GM18909 (cell line): ENCODE measurements at regions not wholly inside any gene's neighbourhood (a gene's known extent, or its start where the extent isn't known, plus 50 kb on each side); places are given as distances from the start of the nearest gene placed in this dataset.

Source experiments
- ATAC-seq: cut with Tn5 transposase; IDR thresholded peaks from one replicate; pipeline ENCODE4 v1.9.1; 2021; ENCODE audit warnings: mild to moderate bottlenecking; ENCODE audit not compliant: unreplicated experiment, poor library complexity

DNA sequence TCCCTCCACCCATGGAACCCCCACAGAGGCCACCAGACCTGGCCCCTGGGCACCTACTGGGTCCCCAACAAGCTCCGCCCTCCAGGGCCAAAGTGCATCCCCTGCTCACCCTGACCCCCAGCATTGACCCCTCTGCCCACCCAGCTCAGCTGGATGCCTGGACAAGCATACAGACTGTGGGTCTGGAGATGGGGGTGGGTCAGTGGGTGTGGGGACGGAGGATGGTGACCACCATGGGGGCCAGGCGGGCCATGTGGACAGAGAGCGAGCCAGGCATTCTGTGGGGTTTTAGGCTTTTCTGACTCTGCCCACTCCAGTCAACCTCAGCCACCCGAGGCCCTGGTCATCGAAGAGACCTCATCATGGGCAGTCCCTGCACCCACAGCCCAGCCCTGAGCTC lies 183.7 kb downstream of the BRD1 start:
- no peak for ATAC-seq

DNA sequence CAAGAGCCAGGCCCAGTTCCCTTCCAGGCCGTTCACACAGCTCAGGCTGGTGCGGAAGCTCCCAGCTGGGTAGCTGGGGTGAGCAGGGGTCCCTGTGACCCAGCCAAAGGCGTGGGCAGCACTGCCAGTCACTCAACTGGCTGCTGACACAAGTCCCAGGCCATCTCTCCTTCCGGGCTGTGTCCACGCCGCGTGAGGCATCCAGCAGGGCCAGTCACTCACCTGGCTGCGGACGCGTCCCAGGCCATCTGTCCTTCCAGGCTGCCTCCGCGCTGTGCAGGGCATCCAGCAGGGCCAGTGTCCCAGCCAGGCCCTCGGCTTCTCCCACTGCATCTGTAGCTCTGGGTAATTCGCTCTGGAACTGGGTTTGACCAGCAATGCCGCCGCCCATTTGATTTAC lies 184.2 kb downstream of the BRD1 start:
- no peak for ATAC-seq

DNA sequence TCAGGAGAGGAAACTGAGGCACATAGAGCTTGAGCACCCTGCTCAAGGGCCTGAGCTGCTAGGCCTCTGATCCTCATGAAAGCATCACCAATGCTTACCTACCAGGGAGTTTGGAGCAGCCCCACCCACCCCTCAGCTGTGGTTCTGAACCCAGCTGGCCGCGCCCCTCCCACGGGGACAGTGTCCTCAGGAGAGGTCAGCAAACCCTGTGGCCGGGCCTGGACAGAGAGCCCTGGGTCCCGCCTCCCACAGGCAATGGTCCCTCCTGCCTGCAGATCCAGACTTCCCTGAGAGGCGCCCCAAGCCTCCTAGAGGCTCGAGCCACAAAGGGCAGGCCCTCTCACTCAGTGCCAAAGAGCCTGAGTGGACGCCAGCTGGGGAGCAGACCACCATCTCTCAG lies 184.9 kb downstream of the BRD1 start:
- ATAC-seq, result no peak

DNA sequence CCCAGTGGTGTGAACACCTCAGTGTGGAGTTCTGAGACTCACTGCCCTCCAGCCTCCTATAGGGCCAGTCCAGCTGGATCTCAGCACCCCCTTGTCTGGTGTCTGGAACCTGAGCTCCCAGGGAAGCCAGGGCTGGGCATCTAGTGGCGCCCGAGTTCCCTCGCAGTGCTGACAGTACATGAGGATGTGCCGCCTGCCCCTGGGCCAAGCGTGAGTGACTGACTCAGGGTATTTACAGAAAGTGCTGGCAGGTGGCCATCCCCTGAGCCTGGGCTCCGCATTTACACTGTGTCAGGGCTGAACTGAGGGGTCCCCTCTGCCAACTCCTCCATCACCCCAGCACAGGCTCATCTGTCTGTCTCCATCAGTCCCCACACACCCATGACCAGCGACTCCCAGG lies 185.3 kb downstream of the BRD1 start:
- no peak for ATAC-seq

DNA sequence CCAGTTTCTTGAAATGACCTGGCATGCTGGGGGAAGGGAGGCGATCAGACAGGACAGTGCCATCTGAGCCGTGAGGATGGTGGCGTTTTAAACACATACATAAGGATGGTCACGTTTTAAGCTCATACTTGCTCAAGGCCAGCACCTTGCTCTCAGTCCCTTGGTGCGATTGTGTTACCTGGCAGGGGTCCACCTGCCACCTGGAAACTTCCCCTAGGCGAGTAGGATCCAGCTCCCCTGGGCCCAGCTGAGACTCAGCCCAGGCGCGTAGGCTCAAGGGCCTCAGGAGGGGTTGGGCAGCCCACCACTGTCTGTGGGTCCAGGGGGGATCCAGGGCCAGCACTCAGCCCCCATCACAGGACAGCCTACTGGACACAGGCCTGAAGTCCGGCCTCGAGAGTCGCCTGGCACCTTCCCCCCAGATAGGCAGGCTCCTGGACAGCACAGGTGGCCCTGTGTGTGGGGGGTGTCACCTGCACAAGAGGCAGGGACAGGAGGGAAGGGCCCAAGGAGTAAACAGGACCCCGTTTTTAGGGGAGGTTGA lies 185.8 kb downstream of the BRD1 start:
- no peak for ATAC-seq

DNA sequence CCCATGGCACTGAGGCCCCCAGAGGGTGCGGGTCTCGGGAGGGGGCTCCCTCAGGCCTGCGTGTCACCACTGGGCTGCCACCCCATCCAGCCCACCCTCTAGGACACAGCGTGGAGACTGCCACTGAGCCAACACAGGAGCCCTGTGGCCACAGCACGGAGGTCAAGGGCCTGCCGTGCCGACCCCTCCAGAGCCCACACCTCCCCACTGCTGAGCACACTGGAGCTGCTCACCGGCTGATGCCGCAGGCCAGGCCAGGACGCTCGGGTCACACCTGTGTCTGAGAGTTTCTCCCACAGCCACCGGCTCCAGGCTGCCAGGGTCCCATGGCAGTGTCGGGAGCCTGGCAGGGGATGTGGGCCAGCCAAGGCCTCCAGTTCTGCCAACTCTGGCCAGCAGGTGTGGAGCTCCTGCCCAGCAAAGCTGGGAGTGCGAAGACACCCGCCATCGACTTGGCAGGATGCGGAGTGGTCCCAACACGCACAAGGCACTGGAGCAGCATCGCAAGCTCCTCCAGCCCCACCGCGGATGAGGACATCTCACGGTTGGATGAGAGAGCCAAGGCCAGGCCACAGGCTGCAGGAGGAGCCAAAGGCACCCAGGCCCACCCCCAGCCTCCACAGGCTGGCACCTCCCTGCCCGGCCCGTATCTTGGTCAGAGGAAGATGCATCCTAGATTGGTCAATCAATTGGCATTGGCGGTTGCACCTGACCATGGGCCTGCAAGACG lies 187.1 kb downstream of the BRD1 start:
- no peak for ATAC-seq

DNA sequence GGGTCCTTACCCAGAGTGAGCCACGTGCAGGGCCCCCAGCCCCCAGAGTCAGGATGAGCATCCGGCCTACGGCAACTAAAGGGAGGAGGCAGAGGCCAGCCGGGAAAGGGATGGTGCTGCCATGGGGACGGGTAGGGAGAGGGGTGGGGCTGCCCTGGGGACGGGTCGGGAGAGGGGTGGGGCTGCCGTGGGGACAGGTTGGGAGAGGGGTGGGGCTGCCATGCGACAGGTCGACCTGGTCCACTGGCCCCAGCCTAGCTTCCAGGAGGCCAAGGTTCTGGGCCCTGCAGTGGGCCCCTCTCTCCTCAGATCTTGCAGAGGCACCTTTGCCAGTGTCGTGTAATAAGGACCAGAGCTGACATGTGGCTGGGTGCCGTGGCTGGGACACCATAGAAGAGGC lies 187.7 kb downstream of the BRD1 start:
- no peak for ATAC-seq

DNA sequence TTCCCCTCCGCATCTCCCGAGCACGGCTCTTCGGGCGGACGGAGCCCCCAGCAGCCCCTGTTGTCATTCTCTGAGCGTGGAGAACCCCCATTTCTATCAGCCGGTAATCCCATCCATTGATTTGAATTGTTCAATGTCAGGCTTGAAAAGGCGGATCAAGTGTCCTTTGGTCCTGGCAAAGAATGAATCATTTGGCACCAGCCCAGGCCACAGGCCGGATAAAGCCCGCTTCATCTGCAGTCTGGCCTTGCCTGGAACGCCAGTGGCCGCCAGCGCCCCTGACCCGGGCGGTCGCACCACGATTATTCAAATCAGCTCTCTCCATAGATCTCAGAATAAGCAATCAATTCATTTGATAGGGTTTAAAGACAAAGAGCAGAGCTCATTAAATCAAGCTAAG lies 188.9 kb downstream of the BRD1 start:
- no peak for ATAC-seq

DNA sequence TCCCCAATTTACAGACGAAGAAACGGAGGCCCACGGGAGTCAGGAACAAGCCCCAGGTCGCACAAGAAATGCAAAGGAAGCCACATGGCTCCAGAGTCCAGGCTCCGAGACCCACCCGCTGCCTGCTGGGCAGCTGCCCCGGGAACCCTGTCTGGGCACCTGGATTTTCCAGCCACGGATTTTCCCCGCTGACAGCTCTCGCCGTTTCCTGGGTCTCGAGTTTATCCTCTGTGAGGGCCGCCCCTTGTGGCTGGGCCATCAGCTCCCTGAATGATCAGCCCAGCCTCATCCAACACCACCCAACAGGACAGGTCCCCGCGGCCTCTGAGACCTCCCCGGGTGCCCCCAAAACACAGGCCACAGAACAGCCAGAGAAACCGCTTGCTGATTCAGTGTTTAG lies 189.7 kb downstream of the BRD1 start:
- no peak for ATAC-seq

DNA sequence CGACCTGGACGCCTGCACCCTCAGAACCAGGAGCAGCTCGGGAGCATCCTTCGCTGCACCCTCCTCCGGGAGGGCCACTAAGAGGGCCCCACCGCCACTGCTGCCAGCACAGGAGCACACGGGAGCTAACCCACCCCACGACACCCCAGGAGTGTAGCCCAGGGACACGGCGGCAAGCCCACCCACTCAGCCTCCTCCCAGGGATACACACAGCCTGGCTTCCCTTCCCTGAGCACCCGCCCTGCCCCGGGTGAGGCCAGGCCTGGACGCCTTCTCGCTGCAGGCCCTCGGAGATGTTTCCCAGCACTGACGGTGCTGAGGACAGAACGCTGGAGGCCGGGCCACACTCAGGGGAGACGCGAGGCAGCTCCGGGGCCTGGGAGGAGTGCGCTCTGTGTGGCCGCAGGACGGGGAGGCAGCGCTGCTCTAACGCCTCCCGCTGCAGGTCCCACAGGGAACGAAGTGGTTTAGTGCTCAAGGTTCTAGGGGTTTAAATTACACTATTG lies 190.4 kb downstream of the BRD1 start:
- ATAC-seq, result no peak

DNA sequence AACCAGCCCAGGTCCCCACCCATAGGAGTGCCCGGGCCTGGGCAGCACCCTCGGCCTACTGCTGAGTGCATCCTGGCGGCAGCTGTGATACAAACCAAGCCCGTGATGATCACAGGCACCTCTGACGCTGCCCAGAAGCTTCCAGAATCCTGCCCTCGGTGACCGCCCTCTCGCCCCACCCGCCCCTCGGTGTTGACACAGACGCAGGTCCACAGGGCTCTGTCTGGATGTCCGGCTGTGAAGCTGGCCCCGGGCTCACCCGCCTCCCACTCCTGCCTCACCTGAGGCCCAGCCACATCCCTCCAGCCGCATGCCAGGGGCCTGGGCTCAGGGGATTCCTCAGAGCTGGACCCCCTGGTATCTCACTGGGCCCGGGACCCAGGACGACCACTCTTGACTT lies 191.0 kb downstream of the BRD1 start:
- no peak for ATAC-seq

DNA sequence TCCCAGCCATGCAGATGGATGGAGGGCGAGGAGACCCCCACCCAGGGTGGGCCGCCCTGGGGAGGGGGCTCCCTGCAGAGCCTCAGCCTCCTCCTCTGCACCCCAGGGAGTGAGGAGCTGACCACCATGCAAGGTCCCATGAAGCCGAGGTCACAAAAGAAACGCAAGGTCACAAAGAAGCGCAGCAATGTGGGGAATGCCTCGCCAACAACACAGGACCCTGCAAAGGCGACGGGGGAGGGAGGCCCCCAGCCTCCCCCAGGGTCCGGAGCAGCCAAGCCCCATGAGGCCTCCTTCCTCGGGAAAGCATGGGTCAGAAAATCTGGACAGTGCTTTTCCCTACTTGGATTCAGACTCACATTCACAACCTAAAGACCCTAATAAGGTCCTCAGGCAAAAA lies 191.5 kb downstream of the BRD1 start:
- ATAC-seq, result no peak

DNA sequence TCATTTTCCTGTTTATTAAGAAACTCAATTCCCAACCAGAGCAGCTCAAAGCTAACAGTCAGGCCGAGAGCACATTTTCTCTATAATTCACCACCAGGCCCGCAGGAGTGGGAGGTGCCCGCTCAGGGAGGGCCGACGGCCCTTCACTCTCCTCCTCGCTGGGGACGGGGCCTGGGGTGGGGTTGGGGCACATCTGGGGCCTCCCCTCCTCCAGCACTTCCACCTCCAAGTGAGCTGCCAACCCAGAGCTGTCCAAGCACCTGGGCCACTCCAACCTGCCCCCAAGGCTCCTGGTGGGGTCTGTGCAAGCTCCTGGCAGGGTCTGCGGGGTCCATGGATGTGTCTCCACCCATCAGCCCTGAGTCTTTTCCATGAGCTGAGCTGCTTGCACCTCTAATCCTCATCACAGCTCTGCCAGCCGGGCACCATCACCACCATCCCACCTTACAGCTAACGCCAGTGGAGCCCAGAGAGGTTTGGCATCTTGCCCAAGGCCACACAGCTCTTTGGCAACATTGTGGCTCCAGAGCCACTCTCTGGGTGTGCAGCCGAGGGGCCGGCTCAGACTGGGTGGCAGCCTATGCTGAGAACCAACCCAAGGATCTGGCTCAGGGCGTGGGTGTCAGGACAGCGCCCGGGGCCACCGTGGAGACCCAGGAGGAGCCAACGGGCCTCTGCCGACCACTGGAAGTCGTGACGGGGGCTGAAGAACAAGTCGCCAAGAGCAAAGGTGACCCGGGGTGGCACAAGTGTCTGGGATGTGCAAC lies 193.5 kb downstream of the BRD1 start:
- no peak for ATAC-seq

DNA sequence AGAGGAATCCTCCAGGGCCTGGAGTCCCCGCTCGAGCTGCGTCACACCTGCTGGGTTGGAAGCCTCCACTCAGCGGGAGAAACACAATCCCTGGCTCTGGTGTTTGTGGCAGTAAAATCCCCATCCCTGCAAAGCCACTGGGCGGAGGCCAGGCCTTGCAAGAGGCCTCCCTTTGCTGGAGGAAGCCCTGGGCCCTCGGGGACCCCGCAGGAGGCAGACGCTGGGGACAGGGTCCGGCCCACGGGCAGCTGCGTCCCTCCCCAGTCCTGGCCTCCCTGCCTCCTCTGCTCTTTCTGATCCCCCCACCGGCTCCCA lies 194.7 kb downstream of the BRD1 start:
- no peak for ATAC-seq

DNA sequence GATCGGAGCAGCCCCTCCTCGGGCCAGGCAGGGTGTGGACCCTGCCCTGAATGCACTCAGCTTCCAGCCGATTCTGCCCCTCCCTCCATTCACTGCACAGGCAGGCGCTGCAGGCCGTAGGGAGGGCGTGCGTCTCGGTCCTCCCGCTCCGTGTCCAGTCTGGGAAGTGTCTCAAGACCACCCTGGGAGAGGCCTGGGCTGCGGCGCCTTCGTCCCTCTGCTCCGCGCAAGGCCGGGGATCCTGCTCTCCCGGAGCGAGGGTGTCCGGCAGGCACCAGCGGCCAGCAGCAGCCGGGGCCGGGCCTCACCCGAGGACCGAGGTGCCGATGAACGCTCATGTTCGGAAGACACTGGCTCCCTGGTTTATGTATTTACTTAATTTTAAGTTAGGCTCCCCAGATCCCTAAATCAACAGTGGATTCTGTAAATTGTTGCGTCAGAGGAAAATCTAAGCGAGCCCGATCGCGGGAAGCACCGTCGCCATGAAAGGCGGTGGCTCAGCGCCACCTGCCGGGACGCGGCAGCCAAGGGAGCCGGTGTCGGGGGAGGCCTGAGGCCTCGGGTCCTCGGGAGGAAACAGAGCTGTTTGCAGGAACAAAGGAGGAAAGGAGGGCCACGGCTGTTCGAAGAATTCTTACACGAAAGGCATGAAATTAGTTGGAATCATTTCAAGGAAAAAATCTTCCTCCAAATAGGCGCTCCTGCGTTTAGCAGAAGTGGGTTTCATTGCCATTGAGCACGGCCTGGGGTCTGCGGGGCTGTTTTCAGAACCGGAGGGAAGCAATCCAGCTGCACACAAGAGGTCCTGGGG lies 195.3 kb downstream of the BRD1 start:
- ATAC-seq, result no peak

DNA sequence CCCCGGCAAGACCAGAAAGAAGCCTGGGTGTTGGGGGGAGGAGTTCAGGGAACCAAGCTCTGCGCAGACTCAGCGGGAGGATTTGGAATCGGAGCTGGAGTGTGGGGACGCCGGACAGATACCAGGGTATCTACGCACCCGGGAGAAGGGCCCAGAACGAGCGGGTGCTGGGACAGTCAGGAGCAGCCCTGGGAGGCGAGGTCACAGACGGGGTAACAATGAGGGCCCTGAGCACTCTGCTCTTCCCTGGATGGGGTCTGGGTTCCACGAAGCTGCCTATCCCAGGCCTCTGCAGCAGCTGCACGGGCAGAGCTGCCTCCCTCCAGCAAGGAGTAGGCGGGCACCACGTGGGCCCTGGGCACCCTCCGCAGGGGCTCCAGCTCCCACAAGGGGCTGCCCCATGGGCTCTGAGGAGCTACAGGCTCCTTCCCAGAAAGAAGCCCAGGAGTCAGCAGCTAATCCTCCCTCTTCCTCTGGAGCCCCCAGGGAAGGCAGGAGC lies 197.2 kb downstream of the BRD1 start:
- no peak for ATAC-seq

DNA sequence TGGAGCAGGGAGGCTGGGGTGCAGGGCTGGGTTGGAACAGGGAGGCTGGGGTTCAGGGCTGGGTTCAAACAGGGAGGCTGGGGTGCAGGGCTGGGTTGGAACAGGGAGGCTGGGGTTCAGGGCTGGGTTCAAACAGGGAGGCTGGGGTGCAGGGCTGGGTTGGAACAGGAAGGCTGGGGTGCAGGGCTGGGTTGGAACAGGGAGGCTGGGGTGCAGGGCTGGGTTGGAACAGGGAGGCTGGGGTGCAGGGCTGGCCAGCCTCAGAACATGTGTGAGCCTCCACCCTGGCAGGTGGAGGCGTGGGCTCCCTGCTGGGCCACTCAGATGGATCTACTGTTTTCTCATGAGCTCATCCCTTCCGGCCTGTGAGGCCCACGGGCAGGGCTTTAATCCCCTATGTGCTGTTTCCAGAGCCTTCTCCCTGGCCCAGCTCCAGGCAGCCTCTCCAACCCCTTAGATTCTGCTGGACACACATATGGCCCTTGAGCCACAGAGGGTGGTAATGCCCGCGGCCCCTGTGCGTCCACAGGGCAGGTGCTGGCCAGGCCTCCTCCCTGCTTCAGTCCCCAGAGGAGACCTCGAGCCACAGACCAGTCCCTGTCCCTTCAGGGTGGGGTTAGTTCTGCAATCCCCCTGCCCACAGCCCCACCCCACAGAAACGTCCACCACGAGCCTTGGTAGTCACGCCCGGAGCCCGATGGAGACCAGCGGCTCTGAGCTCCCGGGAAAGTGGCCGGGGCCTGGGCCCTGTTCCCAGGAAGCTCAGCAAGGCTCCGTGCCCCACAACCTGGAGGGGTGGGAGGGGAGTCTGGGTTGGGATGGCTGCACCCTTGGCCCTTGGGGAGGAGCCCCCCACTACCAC lies 197.9 kb downstream of the BRD1 start:
- ATAC-seq, result no peak

DNA sequence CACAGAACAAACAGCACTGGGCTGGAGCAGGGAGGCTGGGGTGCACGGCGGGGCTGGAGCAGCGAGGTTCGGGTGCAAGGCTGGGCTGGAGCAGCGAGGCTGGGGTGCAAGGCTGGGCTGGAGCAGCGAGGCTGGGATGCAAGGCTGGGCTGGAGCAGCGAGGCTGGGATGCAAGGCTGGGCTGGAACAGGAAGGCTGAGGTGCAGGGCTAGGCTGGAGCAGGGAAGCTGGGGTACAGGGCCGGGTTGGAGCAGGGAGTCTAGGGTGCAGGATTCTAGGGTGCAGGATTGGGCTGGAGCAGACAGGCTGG lies 198.5 kb downstream of the BRD1 start:
- ATAC-seq, result no peak

DNA sequence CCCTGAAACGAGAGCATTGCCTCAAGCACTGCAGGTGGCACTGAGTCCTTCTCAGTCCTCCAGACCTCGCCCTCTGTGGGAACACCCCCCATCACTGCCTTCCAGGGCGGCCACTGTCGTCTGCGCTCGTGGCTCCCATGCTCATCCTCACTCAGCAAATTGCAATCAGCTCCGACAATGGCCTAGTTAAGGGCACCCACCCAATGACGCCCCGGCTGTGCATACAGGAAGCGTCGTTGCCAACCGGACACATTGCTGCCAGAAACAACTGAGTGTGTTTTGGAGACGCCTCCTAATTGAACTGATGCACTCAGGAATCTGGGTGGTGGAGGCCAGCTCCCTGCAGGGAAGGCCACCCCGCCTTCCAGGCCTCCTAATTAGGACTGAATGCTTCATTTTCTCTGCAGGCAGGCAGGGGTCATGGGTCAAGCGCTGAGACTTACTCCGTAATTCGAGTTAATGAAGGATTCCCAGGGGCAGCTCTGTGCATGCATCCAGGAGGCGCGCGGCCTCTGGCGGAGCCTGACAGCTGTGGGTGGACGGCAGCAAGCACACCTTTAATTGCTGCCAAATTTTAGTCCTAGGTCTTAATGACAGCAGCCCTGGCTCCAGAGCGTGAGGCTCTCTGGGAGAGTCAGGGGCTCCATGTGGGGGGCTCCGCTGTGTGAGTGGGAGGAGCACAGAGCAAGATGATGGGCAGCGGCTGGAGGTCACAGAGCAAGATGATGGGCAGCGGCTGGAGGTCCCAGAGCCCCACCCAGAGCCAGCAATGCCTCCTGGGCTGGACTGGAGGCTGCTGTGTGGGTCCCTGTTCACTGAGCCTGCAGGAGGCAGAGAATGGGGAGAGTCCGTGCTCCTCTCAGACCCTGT lies 199.0 kb downstream of the BRD1 start:
- ATAC-seq, result no peak
